Loucy (cell line): ENCODE measurements at regions not wholly inside any gene's neighbourhood (a gene's known extent, or its start where the extent isn't known, plus 50 kb on each side); places are given as distances from the start of the nearest gene placed in this dataset.

Source experiments
- H2AFZ ChIP-seq: fragments of 200-600 bp; sonication (generic); 2 replicates; pipeline ENCODE4 v1.6.0; 2016; ENCODE audit warnings: antibody characterized with exemption, mild to moderate bottlenecking, low read length, moderate library complexity
- H3F3A ChIP-seq: fragments of 200-600 bp; 2 replicates; pipeline ENCODE4 v1.6.0; 2016; ENCODE audit warnings: antibody characterized with exemption, low read depth, mild to moderate bottlenecking
- H3K27me3 ChIP-seq: fragments of 200-600 bp; sonication (generic); 2 replicates; pipeline ENCODE4 v1.6.1; 2014; ENCODE audit warnings: low read length, mild to moderate bottlenecking; ENCODE audit not compliant: insufficient read depth, poor library complexity, severe bottlenecking
- H3K36me3 ChIP-seq: fragments of 200-600 bp; sonication (generic); 2 replicates; pipeline ENCODE4 v1.6.1; 2016; ENCODE audit warnings: low read length; ENCODE audit not compliant: insufficient read depth
- H3K4me1 ChIP-seq: fragments of 200-600 bp; sonication (generic); 2 replicates; pipeline ENCODE4 v1.5.1; 2014; ENCODE audit warnings: low read length, mild to moderate bottlenecking; ENCODE audit not compliant: insufficient read depth, poor library complexity, severe bottlenecking
- H3K4me2 ChIP-seq: fragments of 200-600 bp; sonication (generic); 2 replicates; pipeline ENCODE4 v1.6.0; 2014; ENCODE audit warnings: antibody characterized with exemption, low read length, low read depth, mild to moderate bottlenecking; ENCODE audit not compliant: poor library complexity, severe bottlenecking
- H3K4me3 ChIP-seq: fragments of 200-600 bp; sonication (generic); 2 replicates; pipeline ENCODE4 v1.5.1; 2014; ENCODE audit warnings: low read length, mild to moderate bottlenecking, mixed read lengths; ENCODE audit not compliant: poor library complexity, severe bottlenecking
- H3K79me2 ChIP-seq: fragments of 200-600 bp; sonication (generic); 2 replicates; pipeline ENCODE4 v1.6.1; 2014; ENCODE audit warnings: low read length; ENCODE audit not compliant: insufficient read depth
- H3K9ac ChIP-seq: fragments of 200-600 bp; sonication (generic); 2 replicates; pipeline ENCODE4 v1.6.0; 2014; ENCODE audit warnings: mild to moderate bottlenecking, low read depth, low read length, moderate library complexity; ENCODE audit not compliant: poor library complexity, severe bottlenecking
- H3K9me2 ChIP-seq: fragments of 200-600 bp; sonication (generic); replicated peaks from 2 replicates; pipeline ENCODE4 v1.6.1; 2016; ENCODE audit warnings: low read depth, low read length, mixed read lengths
- H3K9me3 ChIP-seq: fragments of 200-600 bp; sonication (generic); 2 replicates; pipeline ENCODE4 v1.6.1; 2014; ENCODE audit warnings: mild to moderate bottlenecking, antibody characterized with exemption, low read length, low read depth; ENCODE audit not compliant: insufficient read depth
- H4K20me1 ChIP-seq: fragments of 200-600 bp; sonication (generic); 2 replicates; pipeline ENCODE4 v1.6.0; 2014; ENCODE audit warnings: antibody characterized with exemption, low read length, mild to moderate bottlenecking; ENCODE audit not compliant: insufficient read depth, poor library complexity, severe bottlenecking
- CTCF ChIP-seq: fragments of 200-600 bp; sonication (generic); conservative IDR thresholded peaks from 2 replicates; pipeline ENCODE4 v1.5.1; 2014; ENCODE audit warnings: mild to moderate bottlenecking, antibody characterized with exemption, low read length
- EZH2phosphoT487 ChIP-seq: fragments of 200-600 bp; IDR thresholded peaks from 2 replicates; pipeline ENCODE4 v1.6.1; 2018; ENCODE audit warnings: antibody characterized with exemption, mild to moderate bottlenecking, moderate library complexity, borderline replicate concordance

- H3K4me3 ChIP-seq: no peak overlapping the region
- H4K20me1 ChIP-seq: no peaks in the 10 kb centered on the region
- H3K27me3 ChIP-seq: no peaks in the 10 kb centered on the region
- TF ChIP-seq EZH2phosphoT487: no peak
- TF ChIP-seq CTCF: no peak
- H3K4me1 ChIP-seq: peaks cover 18% of the 10 kb centered on the region
- H3K79me2 ChIP-seq: no peaks in the 10 kb centered on the region
- no peak overlapping the region for H3K4me2 ChIP-seq
- H3F3A ChIP-seq: no peaks in the 10 kb centered on the region
- no peaks in the 10 kb centered on the region for H3K9me2 ChIP-seq
- no peaks in the 10 kb centered on the region for H3K36me3 ChIP-seq
- H3K9ac ChIP-seq: no peak overlapping the region
- H3K9me3 ChIP-seq: no peaks in the 10 kb centered on the region
- peak overlapping the region; percentile 25; the same call in 1 of the 2 replicates for H2AFZ ChIP-seq
Observed at GRCh38 chr6:14974372-14974771, 271.5 kb upstream of the JARID2 start.

GRCh38 chr6:14974792-14975470 lies 270.9 kb upstream of the JARID2 start:
- H3F3A ChIP-seq: no peaks in the 10 kb centered on the region
- no peaks in the 10 kb centered on the region for H4K20me1 ChIP-seq
- peak overlapping the region; percentile 67 for H2AFZ ChIP-seq
- TF ChIP-seq EZH2phosphoT487 (no peak), CTCF (no peak)
- H3K79me2 ChIP-seq: no peaks in the 10 kb centered on the region
- no peaks in the 10 kb centered on the region for H3K9me3 ChIP-seq
- H3K27me3 ChIP-seq: no peaks in the 10 kb centered on the region
- H3K9me2 ChIP-seq: no peaks in the 10 kb centered on the region
- peaks cover 18% of the 10 kb centered on the region for H3K4me1 ChIP-seq
- no peak overlapping the region for H3K4me3 ChIP-seq
- peak overlapping the region; percentile 26 for H3K4me2 ChIP-seq
- H3K9ac ChIP-seq: no peak overlapping the region
- no peaks in the 10 kb centered on the region for H3K36me3 ChIP-seq

GRCh38 chr6:14975471-14975817 lies 270.4 kb upstream of the JARID2 start:
- peaks cover 18% of the 10 kb centered on the region for H3K4me1 ChIP-seq
- H3K9ac ChIP-seq: no peak overlapping the region
- no peaks in the 10 kb centered on the region for H3K36me3 ChIP-seq
- no peaks in the 10 kb centered on the region for H4K20me1 ChIP-seq
- H3K27me3 ChIP-seq: no peaks in the 10 kb centered on the region
- peak overlapping the region; percentile 26 for H3K4me2 ChIP-seq
- H3K9me2 ChIP-seq: no peaks in the 10 kb centered on the region
- no peaks in the 10 kb centered on the region for H3K79me2 ChIP-seq
- no peaks in the 10 kb centered on the region for H3K9me3 ChIP-seq
- H3K4me3 ChIP-seq: no peak overlapping the region
- H3F3A ChIP-seq: no peaks in the 10 kb centered on the region
- TF ChIP-seq CTCF: no peak
- no peak for TF ChIP-seq EZH2phosphoT487
- peak overlapping the region; percentile 67 for H2AFZ ChIP-seq
